ENCODE measurements at regions not wholly inside any gene's neighbourhood (a gene's known extent, or its start where the extent isn't known, plus 50 kb on each side); places are given as distances from the start of the nearest gene placed in this dataset.
"Not testable (repeated sequence)": the region's sequence is repeated elsewhere in the genome, so short reads cannot be mapped to it uniquely, and the experiment has no call there.

DNA sequence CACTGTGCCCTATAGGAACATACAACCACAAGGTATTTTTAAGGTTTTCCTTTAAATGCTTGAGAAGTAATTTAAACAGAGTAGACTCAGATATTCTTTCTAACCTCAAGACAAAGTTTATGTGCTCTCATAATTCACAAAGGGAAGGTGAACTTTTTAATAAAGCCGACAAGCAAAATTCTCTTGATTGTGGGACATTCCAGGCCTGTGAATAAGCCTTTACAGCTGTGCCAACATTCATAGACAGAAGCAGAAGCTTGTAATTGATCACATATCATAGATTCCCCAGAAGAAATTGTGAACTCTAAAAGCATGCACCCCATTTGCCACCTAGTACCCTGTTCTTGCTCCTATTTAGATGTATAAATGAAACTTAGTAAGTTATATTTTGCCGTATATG is 1107.8 kb upstream of the SEMA6A start:
- no peak for DNase-seq

DNA sequence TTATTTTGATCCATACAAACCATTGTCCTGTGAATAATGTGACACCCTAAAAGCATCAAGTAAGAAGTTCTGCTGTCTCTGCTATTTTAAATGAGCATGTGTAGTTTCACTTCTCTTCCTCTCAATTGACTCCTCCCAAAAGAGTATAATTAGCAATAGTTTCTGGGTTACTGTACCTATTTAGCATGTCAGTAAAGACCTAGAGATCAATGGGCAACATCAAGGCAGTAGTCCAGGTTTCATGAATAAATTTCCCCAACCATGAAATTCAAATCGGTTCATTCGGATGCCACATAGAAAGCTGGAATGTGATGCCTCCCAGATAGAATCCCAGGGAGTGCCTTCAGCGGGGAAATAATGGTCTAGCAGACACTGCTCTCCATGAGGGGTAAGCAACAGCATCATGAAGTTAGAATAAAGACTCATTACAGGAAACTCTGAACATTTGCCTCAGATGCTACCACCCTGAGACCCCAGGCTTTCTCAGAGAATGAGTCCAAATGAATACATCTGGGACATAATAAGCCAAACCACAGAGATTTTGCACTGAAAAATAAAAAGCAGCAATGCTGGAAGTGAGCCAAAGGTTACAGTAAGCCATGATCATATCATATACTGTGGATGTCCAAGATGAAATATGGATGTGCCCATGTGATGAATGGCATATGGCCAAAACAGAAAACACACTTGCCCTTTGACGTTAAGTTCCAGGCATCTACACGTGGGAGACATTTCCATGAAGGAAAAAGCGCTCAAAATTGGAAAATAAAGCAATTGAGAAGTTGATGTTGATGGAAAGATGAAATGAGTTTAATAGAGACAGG is 1107.0 kb upstream of the SEMA6A start:
- no peak for DNase-seq

DNA sequence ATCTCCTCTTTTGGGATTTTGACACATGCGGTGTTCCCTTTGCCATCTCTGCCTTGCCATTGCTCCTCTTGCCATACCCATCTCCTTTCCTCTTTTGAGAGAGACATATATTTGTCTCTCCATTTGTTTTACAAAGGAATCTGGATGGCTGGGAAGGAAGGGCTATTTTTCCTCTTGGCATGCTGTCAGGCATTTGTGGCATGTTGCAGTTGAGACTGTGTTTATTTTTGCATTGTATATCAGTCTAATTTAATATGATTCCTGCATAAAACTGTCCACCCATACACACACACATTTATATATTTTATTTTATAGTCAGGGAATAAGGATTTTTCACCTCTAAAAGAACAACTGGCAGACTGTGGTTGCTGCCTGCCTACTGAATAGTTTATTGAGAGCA is 1105.8 kb upstream of the SEMA6A start:
- no peak for DNase-seq

DNA sequence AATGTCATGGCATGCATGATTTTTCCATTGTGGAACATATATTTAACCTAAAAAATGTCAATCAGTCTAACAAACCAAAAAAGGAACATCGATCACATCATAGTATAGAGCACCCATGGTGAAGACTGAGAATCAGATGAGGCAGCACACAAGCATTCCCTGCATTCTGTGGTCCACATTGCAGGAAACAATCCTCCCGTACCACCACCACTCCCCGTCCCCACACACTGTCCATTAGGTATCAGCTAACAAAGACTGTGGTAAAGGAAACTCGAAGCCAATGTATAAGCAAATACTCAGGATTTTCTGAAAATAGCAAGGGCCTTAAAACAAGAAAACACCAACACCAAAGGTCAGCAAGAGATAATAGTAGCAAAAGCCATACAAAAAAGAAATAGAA is 1104.4 kb upstream of the SEMA6A start:
- DNase-seq = no peak

DNA sequence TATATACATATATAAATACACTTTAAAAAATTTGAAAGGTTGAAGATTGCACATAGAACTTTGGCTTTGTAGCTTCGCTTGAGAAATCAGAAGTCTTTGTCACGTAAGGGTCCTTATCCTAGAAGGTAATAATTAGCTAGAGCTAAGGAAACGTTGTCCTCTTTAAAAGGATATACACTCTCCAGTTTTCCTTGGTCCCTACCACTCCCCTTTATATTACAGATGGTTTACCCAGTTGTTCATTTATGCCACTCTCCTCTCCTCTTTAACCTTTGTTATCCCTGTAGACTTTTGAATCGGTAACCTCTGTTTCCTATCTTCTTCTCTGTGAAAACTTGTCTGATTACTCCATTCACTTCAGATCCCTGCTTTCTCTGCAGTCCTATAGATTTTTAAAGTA is 1101.0 kb upstream of the SEMA6A start:
- DNase-seq = no peak

DNA sequence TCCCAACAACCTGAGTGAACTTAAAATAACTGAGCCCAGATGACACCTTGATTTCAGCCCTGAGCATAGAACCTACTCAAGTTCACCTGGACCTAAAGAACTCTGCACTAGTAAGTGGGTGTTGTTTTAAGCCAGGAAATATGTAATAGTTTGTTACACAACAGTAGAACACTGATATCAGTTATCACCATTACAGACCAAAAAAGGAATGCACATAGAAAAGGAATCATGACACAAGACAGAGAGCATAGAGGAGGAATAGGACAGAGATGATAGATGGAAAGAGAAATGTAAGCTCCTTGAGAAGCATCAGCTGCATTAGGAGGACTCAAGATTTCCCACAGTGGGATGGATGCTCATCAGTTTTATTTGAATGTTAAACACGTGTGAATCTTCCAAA is 1096.9 kb upstream of the SEMA6A start:
- DNase-seq = no peak

DNA sequence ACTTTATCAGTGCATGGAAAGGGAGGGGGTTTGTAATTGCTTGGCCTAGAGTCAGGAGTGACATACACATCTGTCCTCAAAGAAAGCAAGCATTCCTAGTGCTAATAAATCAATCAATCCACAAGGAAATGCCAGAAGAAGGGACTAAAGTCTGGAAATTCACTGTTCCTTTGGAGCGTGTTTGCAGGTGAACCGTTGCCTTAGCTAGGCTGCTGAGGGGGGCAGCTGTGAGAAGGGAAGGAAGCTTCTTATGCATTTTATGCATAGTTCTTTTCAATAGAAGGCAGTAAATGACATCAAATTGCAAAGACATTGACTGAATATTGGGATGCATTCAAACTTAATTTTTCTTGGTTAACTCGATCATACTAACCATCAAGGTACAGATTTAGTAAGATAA is 1092.5 kb upstream of the SEMA6A start:
- DNase-seq = no peak

DNA sequence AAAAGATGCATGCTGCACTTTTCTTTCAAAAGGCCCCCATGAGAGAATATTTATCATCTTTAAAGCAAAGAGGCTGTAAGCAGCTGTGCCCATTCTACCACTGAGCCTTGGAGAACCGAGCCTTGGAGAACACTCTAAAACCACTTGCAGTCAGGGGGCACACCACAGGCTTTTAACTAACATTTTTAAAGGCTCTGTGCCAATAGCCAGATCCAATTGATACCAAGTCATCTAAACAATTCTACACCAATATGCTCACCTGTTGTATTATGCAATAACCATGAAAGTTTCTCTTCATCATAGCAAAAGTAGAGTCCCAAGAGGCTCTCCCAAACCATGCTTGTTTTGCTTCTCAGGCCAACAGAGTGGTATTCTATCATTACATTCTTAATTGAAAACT is 1090.5 kb upstream of the SEMA6A start:
- no peak for DNase-seq

DNA sequence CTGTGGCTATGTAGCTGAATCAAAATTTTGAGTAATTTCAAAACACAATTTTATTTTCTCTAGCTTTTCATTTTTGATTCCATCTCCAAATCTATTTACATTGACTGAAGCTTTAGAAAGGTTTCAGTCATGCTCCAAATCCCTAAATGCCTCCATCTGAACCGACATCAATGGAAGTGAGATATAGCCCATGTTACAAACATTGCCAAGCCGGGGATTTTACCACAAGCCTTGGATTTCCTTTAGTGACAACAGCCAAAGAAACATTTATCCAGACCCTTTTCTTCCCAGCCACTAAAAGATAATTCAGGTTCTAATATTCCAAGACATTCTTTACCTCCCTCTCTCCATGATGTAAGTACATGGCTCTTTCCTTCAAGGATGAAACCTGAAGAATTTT is 1087.7 kb upstream of the SEMA6A start:
- DNase-seq = no peak

DNA sequence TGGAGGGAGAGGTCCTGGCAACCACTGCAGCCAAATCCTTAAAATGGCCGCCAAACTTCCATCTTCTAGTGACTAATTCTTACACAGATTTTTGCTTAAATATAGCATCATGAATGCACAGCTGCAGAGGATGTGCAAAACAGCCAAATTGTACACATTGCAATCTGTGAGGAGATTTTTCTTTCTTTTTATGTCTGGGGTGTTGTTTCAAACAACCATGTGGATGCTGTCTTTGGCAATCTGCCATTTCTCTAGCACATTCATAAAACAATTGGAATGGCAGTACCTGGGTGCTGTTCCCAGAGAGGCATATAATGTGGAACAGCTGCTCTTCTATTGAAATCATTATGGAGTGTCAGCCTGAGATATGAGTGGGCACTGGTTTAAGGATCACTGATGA is 1082.9 kb upstream of the SEMA6A start:
- no peak for DNase-seq

DNA sequence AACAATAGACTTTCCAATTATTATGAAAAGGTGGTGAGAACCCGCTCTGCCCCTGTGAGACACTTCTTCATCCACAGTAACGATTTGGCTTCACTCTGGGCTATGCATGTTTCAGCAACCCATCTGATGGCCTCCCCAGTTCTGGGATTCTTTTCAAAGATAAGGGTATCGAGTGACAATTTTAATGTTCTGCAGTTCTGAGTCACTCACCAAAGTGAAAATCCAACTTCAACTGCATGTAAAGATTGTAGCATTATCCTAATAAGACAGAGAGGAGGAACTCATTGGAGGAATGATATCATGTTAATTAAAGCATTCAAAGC is 1078.3 kb upstream of the SEMA6A start:
- DNase-seq = no peak

DNA sequence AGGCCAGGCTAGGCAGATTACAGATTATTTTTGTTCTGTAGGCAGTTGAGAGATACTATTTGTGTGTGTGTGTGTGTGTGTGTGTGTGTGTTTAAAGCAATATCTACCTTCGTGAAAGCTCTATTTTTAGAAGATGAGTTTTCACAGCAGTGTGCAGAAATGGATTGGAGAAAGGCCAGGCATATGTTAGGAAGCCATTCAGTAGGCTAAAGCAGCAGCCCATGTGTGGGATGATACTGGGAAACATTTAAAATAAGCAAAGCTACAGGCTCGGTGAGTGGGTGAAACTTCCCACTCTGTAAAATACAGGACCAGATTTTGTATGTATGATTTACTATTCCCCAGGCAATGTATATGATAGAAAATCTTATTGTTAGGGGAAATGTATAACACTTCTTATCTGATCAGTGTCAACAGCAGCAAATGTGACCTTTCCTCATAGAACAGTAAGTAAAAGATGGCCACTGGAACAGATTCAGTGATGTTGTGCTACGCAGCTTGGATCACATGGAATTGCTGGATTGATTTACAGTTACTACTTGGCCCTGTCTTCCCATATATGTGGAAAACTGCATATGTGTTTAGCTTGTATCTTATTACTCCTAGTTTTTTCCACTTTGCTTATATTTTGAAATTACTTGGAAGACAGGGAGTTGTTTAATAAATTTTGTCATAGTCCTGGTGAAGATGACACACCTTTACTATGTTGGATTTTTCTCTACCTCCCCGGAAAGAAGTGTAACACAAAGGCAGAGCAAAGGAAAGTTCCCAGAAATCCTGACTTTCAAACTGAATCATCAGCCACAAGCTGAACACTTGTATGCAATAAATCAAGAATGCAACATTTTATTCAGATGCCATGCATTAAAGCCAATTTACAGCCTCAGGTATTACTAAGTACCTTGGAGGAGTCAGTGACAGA is 1077.7 kb upstream of the SEMA6A start:
- no peak for DNase-seq

DNA sequence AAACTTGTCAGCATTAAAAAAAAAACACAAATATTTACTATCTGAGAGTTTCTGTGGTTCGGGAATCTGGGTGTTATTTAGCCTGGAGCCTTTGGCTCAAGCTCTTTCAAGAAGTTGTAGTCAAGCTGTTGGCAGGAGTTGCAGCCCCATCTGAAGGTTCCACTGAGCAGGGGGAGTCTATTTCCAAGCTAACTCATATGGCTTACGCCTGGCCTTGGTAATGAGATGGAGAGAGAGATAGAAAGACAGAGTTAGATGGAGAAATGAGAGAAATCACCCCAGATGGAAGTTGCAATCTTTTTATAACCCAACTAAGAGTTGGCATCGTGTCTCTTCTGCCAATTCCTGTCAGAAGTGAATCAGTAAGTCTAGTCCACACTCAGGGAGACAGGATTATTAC is 1075.2 kb upstream of the SEMA6A start:
- no peak for DNase-seq

DNA sequence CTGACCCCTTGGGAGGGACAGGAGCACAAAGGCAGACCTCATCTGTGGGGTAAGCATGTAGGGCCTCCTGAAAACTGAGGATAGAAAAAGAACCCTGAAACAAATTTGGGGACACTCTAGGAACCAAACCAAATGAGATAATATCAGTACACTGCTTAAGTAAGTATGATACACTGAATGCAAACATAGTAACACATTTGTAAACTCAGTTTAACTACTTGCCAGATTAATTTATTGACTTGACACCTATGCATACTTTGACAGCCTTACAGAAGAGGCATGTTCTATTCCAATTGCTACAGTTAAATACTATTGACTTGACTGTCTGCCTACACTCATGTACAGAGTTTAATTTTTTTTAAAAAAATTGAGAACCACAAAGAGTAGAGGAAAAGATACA is 1070.8 kb upstream of the SEMA6A start:
- DNase-seq = no peak

DNA sequence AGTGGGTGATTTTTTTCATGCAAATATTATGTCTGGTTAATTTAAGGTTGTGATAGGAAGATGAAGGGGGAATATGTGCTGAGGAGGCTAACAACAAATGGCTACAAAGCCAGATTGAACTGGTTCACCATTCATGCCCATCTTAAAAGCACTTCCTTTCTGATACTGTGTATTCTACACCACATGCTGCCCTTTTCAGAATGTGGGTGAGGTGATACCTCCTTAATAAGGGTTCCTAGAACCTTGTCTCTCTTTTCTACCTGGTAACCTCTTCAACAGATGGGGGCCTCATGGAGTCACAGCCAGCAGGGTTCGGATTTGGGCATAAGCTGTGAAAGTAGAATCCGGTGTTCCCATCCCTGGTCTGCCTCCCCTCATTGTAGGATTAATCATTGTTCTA is 1064.0 kb upstream of the SEMA6A start:
- DNase-seq = no peak

DNA sequence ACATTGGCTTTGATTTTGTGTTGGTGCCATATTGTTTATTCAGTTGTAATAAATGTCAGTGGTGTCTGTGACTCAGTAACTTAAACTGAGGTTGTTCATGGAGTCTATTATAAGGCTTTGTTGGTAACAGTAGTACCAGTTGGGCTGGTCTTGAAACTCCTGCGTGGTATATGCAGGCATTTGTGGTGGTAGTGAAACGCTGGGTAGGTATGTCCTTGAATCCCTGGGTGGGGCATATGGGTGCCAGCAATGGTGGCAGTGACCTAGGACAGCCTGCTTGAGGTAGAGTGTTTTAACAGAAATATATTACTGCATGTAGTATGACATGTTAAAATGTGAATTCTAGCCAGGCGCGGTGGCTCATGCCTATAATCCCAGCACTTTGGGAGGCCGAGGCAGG is 1058.5 kb upstream of the SEMA6A start:
- no peak for DNase-seq

DNA sequence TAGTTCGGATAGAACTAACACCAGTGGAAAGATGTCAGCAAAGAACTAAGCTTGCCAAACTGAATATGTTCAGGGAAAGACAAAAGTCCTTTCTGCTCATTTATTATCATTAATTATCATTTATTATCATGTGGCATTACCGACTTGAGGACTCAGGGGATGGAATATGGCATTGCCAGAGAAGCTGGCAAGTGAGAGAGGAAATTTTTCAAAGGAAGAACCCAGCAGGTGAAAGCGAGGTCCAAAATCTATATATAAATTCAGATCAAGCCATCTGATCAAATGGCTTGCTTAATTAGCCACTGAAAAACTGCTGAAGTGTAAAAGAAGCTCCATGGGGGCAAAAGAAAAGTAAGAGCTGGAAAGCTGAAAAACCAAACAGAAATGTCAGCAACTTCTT is 1049.6 kb upstream of the SEMA6A start:
- no peak for DNase-seq

DNA sequence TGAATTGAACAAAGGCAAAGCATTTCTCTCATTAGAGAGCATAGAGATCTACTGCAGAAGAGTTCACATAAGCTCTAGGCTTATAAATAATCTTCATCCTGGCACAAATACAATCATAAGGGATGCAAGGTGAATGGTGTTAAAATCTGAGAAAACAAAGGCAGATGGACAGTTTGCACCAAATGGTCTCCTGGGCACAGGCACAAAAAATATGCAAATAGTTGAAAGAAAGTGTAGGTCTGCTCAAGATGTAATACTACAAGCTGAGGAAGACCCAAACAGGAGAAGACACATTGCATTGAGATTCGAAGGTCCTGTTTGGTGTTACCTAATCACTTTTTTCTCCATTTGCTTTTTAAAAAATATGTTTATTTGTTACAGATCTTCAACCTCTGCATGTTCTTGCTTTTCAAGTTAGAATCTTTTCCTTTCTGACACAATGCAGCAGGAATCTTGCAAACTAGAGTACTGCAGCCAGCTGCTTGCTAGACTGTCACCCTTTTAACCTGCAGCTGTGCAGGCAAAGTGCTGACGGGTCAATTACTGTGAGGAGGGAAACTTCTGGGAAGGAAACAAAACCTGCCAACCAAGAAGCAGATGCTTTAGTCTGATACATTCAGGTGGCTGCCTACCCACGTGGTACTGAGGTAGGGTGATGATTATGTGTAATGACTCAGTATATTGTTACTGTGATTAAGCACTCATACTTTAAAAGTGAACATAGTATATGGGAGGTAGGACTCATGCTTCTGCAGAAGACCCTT is 1048.6 kb upstream of the SEMA6A start:
- no peak for DNase-seq

DNA sequence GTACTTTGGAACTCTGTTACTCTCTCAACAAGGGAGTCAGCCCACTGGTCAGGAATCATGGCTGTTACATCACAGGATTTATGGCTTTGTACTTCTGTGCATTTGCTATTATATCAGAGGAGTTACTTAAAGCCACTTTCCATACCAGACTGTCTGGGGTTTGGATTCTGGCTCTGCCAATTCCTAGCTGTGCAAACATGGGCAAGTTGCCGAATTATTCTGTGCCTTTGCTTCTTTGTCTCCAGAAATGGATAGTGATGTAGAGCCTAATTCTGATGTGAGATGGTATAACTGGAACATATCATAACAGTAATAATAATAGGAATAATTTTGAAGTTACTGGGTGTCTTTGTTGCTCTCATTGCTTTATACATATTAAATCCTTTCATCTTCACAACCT is 1047.3 kb upstream of the SEMA6A start:
- no peak for DNase-seq

DNA sequence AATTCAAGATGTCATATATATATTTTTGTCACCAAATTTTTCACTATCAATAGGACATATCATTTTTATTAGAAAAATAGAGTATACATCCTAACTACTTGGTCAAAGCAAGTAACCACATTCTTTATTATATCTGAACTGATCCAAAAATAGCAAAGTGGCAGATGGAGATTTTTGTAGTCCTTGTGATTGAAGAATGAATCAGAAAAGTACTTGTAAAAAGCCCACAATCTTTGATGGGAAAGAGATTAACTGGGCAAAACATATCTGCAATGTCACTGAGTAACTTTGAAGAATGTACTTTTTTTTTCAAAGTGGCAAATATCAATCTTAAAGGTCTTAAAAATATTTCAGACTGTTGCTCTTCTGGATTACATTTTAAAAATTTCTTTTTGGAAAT is 1040.6 kb upstream of the SEMA6A start:
- no peak for DNase-seq

DNA sequence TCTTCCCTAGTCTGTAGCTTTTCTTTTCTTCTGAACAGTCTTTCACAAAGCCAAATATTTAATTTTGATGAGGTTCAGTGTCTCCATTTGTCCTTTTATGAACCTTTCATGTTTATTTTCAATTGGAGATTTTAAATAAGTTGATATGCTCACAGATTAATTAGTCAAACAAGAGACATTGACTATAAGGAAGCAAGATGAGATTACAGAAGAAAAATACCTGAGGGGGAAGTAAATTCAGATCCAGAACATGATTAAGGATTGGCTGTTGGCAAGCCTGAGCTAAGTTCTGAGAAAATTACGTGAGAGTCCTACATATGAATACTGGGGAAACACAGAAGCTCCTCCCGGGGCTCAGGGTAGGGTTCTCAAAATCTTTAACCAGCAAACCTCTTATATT is 1039.8 kb upstream of the SEMA6A start:
- no peak for DNase-seq

DNA sequence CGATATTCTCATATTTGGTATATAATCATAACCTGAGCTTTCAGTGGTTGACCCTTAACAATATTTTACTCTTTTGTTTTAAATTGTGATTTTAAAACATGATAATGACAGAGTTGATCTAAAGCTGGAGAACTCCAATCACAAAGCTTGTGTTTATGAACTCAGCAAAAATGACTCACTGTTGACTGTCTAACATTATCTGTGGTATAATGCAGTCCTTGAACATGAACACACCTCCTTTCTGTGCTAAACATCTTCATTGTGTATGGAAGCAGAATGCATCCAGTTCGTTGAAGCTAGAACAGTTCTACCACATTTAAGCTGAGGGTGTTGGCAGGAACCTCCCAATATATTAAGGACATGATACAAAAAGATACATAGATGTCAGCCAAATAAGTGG is 1030.2 kb upstream of the SEMA6A start:
- no peak for DNase-seq

DNA sequence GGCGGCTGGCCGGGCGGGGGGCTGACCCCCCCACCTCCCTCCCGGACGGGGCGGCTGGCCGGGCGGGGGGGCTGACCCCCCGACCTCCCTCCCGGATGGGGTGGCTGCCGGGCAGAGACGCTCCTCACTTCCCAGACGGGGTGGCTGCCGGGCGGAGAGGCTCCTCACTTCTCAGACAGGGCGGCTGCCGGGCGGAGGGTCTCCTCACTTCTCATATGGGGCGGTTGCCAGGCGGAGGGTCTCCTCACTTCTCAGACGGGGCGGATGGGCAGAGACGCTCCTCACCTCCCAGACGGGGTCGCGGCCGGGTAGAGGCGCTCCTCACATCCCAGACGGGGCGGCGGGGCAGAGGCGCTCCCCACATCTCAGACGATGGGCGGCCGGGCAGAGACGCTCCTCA is 1025.2 kb upstream of the SEMA6A start:
- not testable (repeated sequence) for DNase-seq

DNA sequence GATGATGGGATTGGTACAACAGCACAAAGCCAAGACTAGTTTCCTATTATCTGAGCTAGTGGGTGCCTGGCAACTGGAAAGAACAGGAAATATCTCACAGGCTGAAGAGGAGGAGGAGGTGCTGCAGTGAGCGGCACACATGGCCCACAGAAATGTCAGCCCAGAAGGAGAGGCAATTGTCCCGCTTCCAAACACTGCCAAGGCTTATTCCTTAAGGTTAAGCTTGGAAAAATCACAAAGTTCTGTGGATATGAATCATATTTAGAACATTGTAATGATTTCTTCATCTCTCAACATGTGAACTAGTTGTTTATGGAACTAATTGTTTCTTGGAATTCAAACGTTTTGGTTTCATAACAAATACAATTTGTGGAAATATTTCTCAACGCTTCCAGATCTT is 1019.5 kb upstream of the SEMA6A start:
- DNase-seq = no peak
